ENCODE measurements at regions not wholly inside any gene's neighbourhood (a gene's known extent, or its start where the extent isn't known, plus 50 kb on each side); places are given as distances from the start of the nearest gene placed in this dataset.

GRCh38 chr12:59040656-59041055, 120.4 kb upstream of the LRIG3 start:
- CTCF ChIA-PET = interaction anchor here (0.6 to 1.7 kb wide), 3 partner anchors 248 to 624 kb away, joined by 3 to 9 read pairs (median 4); no protein-coding TSS in a partner anchor
- H3K27ac ChIP-seq = peak overlapping the region; percentile 61 to 76
- ATAC-seq (peak; percentile 57 to 65; a peak in 5 of 6 replicates), DNase-seq (ENCODE audit: low read depth in 1 of 2, low spot score in 1 of 2) (peak in 1 of 2 experiments; percentile 33), FAIRE-seq (no peak)
- TF ChIP-seq ELK1 (IDR thresholded peaks at IDR 0.05; ENCODE audit: low read depth, low read length) (no peak), BCL3 (IDR thresholded peaks at IDR 0.05) (no peak), SMC3 (IDR thresholded peaks at IDR 0.05) (no peak), TFCP2L1 (CRISPR knock-in tag; IDR thresholded peaks at IDR 0.05) (no peak)
- POLR2A ChIA-PET = interaction anchor here (0.6 to 0.7 kb wide), 2 partner anchors 16 to 529 kb away, joined by 3 to 11 read pairs; no protein-coding TSS in a partner anchor
- H3K4me1 ChIP-seq = peaks cover 31% of the 10 kb centered on the region
- no peak overlapping the region for H3K4me3 ChIP-seq
- peak overlapping the region; percentile 66 for H3K4me2 ChIP-seq
- 92% methylated on average over 1 of the region's 1 CpG for WGBS (ENCODE audit: missing lambda C conversion rate)
- no peaks in the 10 kb centered on the region for H3K9me3 ChIP-seq

GRCh38 chr12:59040043-59040442, 119.7 kb upstream of the LRIG3 start:
- peak overlapping the region; percentile 61 to 76; a peak in 5 of 6 replicates for H3K27ac ChIP-seq
- no peak for ATAC-seq
- POLR2A ChIA-PET = interaction anchor here (0.6 kb wide), 1 partner anchor 529 kb away, joined by 11 read pairs; no protein-coding TSS in a partner anchor
- WGBS (ENCODE audit: missing lambda C conversion rate) = 94% methylated on average over 2 of the region's 2 CpGs
- no peaks in the 10 kb centered on the region for H3K9me3 ChIP-seq
- CTCF ChIA-PET = interaction anchor here (0.6 kb wide), 2 partner anchors 247 to 623 kb away, joined by 3 to 4 read pairs; no protein-coding TSS in a partner anchor
- peaks cover 31% of the 10 kb centered on the region for H3K4me1 ChIP-seq
- no peak for DNase-seq (ENCODE audit: low read depth in 1 of 2, low spot score in 1 of 2)
- no peak for TF ChIP-seq GATA3 (IDR thresholded peaks at IDR 0.05; ENCODE audit: borderline replicate concordance)
- TF ChIP-seq FOXS1 (CRISPR knock-in tag; IDR thresholded peaks at IDR 0.05) = no peak
- TF ChIP-seq RAD21 (conservative IDR thresholded peaks at IDR 0.05 in 1 of 2, IDR thresholded peaks at IDR 0.05 in 1 of 2) = no peak
- no peak for TF ChIP-seq KDM1A (IDR thresholded peaks at IDR 0.05; ENCODE audit: low read depth)
- TF ChIP-seq PBX3 (IDR thresholded peaks at IDR 0.05) = no peak
- TF ChIP-seq JUN (IDR thresholded peaks at IDR 0.05) = no peak
- no peak for TF ChIP-seq ESRRA (IDR thresholded peaks at IDR 0.05; ENCODE audit: borderline replicate concordance, low read length)
- TF ChIP-seq KDM5A (IDR thresholded peaks at IDR 0.05) = no peak
- TF ChIP-seq RARB (CRISPR knock-in tag; IDR thresholded peaks at IDR 0.05) = no peak
- TF ChIP-seq MYC (IDR thresholded peaks at IDR 0.05; ENCODE audit: borderline replicate concordance, low read length) = no peak
- TF ChIP-seq MAZ (IDR thresholded peaks at IDR 0.05; ENCODE audit: borderline replicate concordance, low read depth, low read length) = no peak
- TF ChIP-seq HOXA7 (CRISPR knock-in tag; IDR thresholded peaks at IDR 0.05) = no peak
- TF ChIP-seq ZNF302 (CRISPR knock-in tag; IDR thresholded peaks at IDR 0.05) = no peak
- no peak for TF ChIP-seq ZFP36 (IDR thresholded peaks at IDR 0.05; ENCODE audit: borderline replicate concordance, partially characterized antibody)
- TF ChIP-seq HOXB5 (CRISPR knock-in tag; IDR thresholded peaks at IDR 0.05) = no peak
- TF ChIP-seq SREBF2 (IDR thresholded peaks at IDR 0.05) = no peak
- TF ChIP-seq EP300 (IDR thresholded peaks at IDR 0.05) = no peak
- no peak for TF ChIP-seq NR3C1 (IDR thresholded peaks at IDR 0.05)
- TF ChIP-seq REST (IDR thresholded peaks at IDR 0.05) = no peak
- H3K4me2 ChIP-seq = peak overlapping the region; percentile 66; the same call in 1 of the 3 replicates
- H3K4me3 ChIP-seq = no peak overlapping the region
- FAIRE-seq = no peak

All from A549 (cell line).